GM18517 (cell line): ENCODE measurements at regions not wholly inside any gene's neighbourhood (a gene's known extent, or its start where the extent isn't known, plus 50 kb on each side); places are given as distances from the start of the nearest gene placed in this dataset.
"Not testable (repeated sequence)": the region's sequence is repeated elsewhere in the genome, so short reads cannot be mapped to it uniquely, and the experiment has no call there.

ENCODE experiments used
- ATAC-seq: cut with Tn5 transposase; IDR thresholded peaks from one replicate; pipeline ENCODE4 v1.9.1; 2021; ENCODE audit warnings: mild to moderate bottlenecking, moderate library complexity; ENCODE audit not compliant: unreplicated experiment

- not testable (repeated sequence) for ATAC-seq
Measured at GRCh38 chr14:105620865-105621471, 94.6 kb downstream of the TMEM121 start.

DNA sequence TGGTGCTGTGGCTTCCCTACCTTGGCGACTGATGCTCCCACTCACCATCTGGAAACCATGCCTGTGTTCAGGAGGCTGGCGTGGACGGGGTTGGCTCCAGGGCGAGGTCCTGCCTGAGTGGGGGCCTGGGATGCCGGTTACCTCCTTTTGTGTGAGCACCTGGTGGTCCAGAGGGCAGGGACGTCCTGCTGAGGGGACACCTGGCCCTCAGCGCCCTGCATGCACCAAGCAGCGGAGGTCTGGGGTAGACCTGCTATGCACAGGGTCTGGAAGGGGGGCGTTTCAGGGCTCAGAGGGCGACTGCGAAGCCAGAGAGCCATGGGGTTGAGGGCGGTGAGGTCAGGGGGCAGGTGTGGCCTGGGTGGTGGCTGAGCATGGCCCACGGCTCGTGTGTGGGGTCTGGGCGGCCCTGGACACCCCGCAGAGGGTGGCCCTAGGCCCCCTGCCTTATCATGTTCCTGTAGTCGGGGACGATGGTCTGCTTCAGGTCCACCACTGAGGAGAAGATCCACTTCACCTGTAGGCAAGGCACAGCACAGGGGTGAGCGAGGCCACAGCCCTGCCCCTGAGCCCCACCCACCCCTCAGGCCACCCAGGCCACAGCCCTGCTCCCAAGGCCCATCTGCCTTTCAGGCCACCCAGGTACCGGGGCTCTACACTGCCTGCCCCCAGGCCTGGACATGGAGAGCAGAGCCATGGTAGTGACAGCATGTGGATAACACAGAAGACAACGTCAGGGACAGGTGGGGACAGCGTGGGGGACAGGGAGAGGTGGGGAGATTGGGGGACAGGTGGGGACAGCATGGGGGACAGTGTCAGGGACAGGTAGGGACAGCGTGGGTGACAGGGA, 95.3 kb downstream of the TMEM121 start:
- not testable (repeated sequence) for ATAC-seq

GRCh38 chr14:105622329-105622955, 96.1 kb downstream of the TMEM121 start:
- ATAC-seq: no peak

- not testable (repeated sequence) for ATAC-seq
Measured at GRCh38 chr14:105623178-105623577, 96.8 kb downstream of the TMEM121 start.

- ATAC-seq: not testable (repeated sequence)
Measured at GRCh38 chr14:105624346-105624745, 98.0 kb downstream of the TMEM121 start.

GRCh38 chr14:105624749-105625434, 98.5 kb downstream of the TMEM121 start:
- not testable (repeated sequence) for ATAC-seq

DNA sequence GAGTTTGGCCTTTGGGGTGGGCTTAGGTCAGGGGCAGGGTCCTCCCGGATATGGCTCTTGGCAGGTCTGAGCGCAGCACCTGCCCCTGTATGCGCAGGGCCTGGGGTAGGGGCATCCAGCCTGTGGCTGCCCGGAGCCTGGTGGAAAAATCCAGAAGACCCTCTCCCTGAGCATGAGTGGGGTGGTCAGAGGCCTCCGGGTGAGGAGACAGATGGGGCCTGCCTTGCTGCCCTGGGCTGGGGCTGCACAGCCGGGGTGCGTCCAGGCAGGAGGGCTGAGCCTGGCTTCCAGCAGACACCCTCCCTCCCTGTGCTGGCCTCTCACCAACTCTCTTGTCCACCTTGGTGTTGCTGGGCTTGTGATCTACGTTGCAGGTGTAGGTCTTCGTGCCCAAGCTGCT, 99.1 kb downstream of the TMEM121 start:
- not testable (repeated sequence) for ATAC-seq

GRCh38 chr14:105626111-105626510, 99.7 kb downstream of the TMEM121 start:
- ATAC-seq: not testable (repeated sequence)

DNA sequence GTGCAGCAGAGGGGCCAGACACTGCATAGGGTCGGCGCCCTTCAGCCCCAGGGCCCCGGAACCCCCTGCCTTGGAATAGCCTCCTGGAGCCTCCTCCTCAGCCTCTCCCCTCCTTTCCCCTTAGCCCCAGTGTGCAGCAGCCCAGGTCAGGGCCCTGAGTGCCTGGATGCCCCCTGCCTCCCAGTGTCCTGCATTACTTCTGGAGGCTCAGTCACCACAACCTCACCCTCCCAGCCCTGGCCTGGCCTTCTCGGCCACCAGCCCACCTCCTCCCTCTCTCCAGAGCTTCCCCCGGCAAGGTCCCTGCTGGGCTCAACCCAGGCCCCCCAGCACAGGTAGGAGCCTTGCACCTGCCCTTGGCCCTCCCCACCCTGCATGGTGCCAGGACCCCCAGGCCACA, 100.3 kb downstream of the TMEM121 start:
- not testable (repeated sequence) for ATAC-seq

- ATAC-seq: not testable (repeated sequence)
Measured at GRCh38 chr14:105627287-105627686, 100.9 kb downstream of the TMEM121 start.

GRCh38 chr14:105627701-105628100, 101.3 kb downstream of the TMEM121 start:
- ATAC-seq: no peak

GRCh38 chr14:105628126-105628525, 101.7 kb downstream of the TMEM121 start:
- not testable (repeated sequence) for ATAC-seq

GRCh38 chr14:105628531-105629067, 102.2 kb downstream of the TMEM121 start:
- ATAC-seq: not testable (repeated sequence)

DNA sequence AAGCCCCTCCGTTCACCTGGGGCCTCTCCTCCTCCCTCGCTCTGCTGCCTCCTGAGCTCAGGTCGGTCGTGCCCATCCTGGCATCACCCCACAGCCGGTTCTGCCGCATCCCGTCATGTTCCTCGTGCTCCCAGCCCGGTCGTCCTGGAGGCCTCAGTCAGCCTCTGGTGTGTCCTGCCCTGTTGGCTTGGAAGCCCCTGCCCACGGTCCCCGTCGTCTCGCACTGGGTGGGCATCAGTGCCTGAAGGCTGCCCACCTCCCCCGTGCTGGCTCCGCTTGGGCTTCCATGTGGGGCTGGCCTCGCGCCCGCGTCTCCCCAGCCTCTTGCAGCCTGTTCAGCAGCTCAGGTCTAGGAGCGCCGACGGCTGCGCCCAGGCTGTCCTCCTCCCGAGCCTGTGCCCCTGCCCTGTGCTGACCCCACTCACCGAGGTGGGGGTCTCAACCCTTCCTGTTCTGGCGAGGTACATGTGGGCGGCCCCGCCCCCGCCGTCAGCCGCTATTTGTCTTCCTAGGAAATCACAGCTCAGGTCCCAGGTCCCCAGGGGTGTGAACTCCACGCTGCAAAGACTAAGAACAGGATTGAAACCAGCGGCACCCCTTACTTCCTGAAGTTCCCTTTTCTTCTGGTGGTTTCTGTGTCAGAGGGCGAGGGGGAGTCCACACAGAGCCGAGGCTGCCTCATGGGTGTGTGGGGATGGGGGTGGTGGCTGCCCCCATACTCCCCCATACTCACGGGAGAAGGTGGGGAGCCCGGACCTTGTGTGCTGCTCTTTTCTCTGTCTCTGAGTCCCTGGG, 102.9 kb downstream of the TMEM121 start:
- not testable (repeated sequence) for ATAC-seq

- no peak for ATAC-seq
Measured at GRCh38 chr14:105629886-105630215, 103.5 kb downstream of the TMEM121 start.

- not testable (repeated sequence) for ATAC-seq
Measured at GRCh38 chr14:105630293-105630934, 104.0 kb downstream of the TMEM121 start.

DNA sequence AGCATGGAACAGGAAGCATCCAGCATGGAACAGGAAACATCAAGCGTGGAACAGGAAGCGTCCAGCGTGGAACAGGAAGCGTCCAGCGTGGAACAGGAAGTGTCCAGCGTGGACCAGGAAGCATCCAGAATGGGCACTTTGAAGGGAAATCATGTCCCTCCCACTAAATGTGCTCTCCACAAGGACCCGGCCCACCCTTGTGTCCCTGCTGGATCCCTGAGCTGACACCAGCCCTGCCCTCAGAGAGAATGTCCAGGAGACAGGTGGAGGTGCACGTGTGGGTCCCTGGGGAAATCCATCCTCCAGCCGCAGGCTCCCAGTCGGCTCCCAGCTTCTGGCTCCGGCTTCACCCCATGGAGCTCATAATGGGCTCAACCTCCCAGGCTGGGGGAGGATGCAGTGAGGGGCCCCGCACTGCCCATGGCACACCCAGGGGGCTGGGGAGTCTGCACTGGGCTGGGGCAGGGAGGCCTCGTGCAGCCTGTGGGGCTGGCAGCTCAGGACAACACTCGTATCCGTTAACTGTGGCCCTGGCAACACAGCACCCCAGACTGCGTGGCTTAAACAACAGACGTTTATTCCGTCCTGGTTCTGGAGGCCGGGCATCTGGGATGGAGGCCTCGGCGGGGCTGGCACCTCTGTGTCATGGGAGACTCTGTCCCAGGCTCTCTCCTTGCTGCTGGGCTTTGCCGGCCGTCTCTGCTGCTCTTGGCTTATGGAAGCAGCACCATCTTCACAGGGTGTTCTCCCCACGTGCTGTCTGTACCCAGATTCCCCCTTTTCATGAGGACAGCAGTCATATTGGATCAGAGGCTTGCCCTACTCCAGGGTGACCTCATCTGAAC, 104.8 kb downstream of the TMEM121 start:
- not testable (repeated sequence) for ATAC-seq

GRCh38 chr14:105632010-105632409, 105.6 kb downstream of the TMEM121 start:
- ATAC-seq: no peak

DNA sequence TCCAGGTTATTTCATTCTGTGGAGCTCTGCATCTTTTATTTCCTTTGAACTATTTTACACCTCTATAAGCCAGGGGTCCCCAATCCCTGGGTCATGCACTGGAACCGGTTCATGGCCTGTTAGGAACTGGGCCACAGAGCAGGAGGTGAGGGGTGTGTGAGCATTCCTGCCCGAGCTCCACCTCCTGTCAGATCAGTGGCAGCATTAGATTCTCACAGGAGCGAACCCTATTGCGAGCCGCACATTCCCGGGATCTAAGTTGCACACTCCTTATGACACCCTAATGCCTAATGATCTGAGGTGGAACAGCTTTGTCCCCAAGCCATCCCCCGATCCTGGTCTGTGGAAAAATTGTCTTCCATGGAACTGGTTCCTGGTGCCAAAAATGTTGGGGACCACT, 107.2 kb downstream of the TMEM121 start:
- not testable (repeated sequence) for ATAC-seq
